Hepatic stellate cell (primary cell): ENCODE measurements at regions not wholly inside any gene's neighbourhood (a gene's known extent, or its start where the extent isn't known, plus 50 kb on each side); places are given as distances from the start of the nearest gene placed in this dataset.
"Not testable (repeated sequence)": the region's sequence is repeated elsewhere in the genome, so short reads cannot be mapped to it uniquely, and the experiment has no call there.

Source experiments
- DNase-seq: peaks from one replicate; pipeline ENCODE4 v3.0.0; 2011; ENCODE audit warnings: low spot score

DNA sequence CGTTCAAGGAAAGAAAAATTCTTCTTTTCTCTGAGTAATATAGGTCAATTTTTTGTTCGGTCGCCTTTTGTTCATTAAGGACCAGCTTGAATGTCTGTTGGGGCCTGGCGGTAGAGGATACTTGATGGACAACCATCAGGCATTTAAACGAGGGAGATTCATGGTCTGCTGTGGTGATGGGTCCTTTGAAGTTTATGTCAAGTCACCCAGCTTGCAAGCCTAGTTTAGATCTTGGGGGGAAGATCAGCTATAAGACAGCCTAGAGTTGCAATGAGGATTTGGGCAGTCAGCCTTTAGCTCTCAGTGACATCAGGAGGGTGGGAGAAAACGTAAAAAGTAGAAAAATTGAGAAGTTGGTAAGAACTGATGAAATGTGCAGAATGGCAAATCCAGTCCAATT, 80.2 kb upstream of the SPRY4 start:
- no peak for DNase-seq

DNA sequence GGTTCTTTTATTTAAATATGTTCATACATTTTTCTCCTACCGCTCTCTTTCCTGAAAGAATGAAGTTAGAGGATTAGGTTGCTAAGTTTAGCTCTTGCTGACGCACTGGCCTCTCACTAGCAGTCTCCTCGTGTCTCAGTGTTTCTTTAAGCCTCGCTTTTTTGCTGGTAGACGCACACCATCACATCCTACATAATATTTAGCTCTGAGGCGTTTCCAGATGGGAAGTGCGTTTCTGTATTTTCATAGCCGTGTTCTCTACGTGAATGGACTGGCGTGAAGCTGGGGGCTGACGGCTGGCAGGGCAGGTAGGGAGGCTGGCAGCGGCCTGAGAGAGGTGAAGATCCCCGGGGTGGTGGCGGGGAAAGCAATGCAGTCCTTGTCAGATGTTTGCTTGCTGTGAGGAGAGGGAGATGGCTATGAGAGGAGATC, 79.2 kb upstream of the SPRY4 start:
- peak; percentile 65 for DNase-seq

DNA sequence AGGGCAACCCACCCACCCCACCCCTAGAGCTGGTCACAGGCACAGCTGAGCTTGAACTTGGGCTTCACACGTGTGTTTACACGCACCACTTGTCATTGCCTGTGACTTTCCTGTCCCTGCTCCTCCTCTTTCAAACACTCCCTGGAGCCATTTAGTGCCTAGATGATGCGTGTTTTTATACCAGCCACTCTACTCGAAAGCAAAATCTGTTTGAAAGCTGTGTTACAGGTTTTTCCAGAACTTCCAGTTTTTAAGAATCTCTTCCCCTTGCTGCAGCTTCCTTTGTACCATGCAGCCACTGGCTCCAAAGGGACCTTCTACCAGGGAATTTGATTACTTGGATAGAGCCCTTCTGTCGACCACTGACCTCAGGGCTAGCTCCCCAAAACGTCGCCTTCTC, 78.8 kb upstream of the SPRY4 start:
- DNase-seq, result no peak

DNA sequence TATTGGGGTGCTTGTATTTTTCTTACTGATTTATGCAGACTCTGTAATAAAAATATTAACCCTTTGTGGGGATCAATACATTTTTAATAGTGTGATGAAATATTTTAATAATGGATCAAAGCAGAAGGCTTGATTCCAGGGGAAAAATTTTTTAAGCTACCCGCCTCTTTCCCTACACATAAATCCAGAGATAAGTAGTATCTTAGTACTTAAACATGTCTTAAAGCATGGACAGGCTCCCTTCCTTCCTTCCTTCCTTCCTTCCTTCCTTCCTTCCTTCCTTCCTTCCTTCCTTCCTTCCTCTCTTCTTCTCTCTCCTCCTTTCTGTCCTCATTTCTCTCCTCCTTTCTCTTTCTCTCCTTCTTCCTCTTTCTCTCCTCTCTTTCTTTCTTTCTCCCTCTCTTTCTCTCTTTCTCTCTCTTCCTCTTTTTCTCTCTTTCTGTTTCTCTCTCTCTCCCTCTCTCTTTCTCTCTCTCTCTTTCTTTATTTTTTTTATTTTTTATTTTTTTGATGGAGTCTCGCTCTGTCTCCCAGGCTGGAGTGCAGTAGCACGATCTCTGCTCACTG, 78.0 kb upstream of the SPRY4 start:
- no peak for DNase-seq

DNA sequence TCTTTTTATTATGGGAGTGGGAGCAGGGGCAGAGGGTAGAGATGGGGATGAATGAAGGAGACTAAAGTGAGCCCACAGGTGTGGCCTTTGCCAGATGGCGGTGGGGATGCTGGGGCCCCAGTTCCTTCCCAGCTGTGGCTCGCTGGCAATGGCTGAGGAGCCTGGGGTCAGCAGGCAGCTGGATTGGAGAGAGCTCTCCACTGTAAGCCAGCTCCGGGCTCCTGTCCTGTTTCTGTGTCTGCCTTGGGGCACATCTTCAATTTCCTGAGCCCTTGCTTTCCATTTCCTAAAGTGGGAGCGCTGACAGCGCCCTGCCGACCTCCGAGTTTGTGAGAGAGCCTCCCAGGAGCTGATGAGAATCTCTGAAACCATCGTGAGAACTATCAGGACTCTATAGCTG, 75.6 kb upstream of the SPRY4 start:
- no peak for DNase-seq

DNA sequence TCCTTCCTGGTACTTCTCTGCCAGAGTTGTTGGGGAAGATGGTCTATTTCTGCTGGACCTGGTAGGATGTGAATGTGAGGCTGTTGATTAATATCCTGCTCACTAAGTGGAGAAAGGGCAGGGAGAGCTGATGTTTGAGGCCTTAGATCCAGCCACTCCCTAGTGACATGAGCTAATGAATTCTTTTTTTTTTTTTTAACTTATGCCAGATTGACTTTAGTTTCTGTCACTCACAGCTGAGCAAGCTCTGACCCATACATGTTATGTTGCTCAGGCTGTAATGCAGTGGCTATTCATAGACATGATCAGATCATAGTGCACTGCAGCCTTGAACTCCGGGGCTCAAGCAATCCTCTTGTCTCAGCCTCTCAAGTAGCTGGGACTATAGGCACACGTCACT, 75.1 kb upstream of the SPRY4 start:
- DNase-seq, result no peak

DNA sequence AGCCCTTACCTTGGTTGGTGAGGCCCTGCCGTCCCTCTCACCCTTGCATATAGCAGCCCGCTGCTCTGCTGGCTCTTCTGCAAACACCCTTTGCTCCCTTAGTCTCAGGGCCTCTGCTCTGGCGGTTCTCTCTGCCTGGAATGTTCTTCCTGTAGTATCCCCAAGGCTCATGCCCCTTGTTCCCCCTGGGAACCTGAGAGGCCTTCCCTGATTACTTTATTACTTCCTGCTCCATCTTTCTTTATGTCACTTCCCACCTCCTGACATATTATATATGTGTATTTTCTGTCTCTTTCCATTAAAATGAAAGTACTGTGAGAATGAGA, 73.9 kb upstream of the SPRY4 start:
- DNase-seq, result no peak

DNA sequence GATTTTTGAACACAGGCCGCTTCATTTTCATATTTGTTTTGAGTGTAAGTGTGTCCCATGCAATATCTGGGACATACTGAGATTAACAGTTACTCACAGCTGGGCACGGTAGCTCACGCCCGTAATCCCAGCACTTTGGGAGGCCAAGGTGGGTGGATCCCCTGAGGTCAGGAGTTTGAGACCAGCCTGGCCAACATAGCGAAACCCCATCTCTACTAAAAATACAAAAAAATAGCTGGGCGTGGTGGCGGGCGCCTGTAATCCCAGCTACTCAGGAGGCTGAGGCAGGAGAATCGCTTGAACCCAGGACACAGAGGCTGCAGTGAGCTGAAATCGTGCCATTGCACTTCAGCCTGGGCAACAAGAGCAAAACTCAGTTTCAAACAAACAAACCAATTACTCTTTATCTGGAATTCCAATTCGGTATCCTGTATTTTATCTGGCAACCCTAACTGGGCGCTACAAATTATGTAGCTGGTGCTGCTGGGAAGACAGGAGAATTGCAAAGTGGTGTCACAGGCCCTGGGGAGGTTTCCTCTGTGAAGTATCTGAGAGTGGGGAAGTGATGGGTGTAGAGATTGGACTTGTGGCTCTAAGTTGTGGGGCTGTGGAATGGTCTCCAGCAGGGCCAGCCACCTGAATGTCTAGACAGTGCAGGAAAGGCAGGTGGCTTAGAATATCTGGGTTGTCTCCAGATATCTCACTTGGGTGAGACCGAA, 73.3 kb upstream of the SPRY4 start:
- not testable (repeated sequence) for DNase-seq

DNA sequence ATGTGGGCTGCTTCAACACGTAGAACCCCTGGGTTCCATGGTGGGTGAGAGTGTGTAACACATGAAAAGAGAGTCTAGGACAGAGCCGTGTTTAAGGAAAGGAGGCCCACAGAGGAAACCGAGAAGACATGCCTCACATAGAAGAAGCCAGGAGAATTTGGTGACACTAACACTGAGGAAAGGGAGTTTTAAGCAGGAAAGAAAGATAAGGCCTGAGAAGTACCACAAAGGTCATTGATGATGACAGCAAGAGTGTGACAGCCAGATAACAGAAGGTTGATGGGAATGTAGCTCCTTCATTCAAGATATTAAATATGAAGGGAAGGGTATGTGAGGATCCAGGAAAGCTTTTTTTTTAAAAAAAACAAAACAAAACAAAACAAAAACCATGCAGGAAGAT, 72.4 kb upstream of the SPRY4 start:
- DNase-seq, result no peak

DNA sequence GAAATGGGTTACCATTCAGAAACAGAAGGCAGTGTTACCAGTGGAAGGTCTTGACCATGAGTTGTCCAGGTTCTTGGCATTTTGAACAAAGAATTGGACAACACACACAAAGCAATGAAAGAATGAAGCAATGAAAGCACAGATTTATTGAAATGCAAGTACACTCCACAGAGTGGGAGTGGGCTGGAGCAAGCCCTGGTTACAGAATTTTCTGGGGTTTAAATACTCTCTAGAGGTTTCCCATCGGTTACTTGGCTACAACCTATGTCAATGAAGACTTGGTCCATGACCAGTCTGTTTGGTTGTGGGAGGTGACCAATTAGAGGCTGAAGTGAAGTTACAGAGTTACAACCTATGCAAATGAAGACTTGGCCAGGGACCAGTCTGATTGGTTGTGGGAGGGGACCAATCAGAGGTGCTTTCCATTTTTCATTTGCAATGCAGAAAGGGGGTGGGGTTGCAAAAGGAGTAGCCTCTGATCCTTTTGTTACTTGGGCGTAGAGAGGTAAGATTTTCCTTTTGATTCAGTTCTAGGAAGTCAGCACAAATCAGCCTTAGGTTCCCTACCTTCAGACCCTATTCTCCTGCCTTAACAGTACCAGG, 71.7 kb upstream of the SPRY4 start:
- DNase-seq, result no peak

DNA sequence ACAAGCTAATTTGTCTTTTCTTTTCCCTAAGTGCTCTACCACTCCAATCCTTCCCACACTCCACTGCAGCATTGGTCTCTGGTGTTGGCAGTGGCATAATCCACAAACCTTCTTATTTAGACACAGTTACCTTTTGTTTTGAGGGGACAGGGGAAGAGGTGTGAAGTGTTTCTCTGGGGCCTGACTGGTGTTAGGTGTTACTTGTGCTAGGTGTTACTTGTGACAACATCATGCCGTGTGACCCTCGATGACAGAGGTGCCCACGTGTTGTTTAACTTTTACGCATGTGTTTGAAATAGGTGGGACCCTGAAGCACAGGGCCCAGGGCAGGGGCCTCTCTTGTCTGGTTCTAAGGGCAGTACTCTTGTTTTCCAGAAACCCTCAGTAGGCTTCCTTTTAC, 70.5 kb upstream of the SPRY4 start:
- no peak for DNase-seq

DNA sequence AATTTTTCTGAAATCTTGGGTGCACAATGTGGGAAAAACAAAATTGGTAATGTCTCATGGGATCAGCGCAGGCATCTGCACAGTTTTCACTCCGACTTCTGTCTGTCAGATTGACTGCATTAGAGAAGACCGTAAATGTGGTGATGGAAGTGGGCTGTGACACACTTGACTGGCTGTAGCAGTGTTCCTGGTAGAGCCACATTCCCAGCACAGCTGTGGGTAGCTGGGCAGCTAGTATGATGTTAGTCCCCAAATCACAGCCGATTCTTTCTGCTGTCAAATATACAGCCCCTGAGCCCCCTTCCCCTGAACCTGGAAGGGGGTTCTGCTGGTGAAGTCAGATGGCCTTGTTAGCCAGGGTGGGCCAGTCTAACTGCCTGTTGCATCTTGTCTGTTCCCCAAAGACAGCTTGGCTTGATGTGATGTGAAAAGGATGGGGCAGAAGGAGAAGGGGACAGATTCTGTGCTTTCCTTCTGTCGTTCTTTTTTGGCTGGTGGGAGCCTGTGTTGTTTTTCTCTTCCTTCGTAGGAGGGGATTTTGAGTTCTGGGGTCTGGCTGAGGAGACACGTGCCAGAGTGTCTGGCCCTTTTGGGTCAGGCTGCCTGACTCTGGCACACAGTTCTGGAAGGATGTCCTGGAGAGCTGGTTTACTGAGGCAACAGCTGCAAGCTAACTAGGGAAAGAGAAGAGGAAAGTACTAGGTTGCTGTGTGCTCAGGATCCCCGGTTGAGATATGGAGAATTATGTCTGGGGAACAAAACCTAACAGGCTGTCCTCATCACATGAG, 66.4 kb upstream of the SPRY4 start:
- no peak for DNase-seq

DNA sequence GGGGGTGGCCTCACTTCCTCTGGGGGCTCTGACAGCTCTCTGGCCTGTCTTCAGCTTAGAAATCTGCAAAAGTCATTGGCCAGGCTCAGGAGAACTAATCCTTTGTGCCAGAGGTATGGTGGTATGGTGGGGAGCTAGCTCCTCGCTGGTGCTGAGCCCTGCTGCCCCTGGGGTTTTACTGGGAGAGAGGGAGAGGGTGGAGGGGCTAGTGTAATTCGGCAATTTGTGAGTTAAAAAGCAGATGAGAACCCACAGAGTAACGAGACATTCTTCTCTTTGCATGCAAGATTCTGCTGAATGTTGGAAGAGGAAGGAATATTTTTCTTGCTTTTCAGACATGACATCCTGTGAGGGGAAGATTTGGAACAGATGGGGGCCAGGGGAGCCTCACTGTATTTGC, 65.5 kb upstream of the SPRY4 start:
- no peak for DNase-seq

DNA sequence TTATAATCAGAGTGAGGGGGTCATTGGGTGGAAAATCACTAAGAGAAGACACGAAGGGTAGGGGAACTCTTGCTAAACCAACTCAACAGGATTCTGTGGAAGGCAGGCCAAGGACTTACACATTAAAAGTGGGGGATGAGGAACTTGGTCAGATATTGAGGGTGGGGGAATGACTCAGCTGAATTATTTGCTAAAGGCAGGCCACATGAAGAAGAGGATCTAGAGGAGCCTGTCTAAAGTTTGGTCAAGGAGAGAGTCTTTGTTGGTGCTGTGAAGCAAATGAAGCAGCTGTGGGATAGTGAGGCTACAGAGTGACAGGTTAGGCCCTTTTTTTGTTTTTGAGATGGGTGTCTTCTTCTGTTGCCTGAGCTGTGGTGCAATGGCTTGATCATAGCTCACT, 63.9 kb upstream of the SPRY4 start:
- DNase-seq, result no peak

DNA sequence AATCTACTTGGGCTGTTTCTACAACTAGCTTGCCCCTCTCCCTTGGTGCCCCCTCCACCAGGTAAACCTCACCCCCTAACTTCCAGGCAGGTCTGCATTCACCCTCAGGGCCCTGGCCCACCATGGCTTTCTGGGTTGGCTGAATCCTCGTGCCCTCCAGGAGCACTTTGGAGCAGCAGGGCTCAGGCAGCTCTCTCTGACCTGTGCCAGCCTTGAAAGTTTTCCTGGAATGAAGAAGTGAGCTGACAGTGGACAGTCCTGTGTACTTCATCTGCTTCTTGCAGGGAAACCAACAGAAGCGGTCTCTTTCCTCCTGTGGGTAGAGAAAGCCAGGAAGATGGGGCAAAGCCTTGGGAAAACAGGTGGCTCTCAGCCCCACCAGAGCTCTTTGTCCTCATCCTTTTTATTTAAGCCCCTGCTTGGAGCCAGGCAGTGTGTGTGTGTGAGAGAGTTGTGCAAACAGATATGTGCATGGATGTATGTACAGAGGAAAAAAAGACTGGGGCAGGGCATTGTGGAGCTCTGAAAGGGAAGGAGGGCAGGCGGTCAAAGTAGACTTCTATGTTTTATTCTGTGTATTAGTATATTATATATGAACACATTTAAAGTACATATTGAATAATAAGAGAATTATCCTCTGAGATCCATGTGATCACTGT, 62.3 kb upstream of the SPRY4 start:
- no peak for DNase-seq

DNA sequence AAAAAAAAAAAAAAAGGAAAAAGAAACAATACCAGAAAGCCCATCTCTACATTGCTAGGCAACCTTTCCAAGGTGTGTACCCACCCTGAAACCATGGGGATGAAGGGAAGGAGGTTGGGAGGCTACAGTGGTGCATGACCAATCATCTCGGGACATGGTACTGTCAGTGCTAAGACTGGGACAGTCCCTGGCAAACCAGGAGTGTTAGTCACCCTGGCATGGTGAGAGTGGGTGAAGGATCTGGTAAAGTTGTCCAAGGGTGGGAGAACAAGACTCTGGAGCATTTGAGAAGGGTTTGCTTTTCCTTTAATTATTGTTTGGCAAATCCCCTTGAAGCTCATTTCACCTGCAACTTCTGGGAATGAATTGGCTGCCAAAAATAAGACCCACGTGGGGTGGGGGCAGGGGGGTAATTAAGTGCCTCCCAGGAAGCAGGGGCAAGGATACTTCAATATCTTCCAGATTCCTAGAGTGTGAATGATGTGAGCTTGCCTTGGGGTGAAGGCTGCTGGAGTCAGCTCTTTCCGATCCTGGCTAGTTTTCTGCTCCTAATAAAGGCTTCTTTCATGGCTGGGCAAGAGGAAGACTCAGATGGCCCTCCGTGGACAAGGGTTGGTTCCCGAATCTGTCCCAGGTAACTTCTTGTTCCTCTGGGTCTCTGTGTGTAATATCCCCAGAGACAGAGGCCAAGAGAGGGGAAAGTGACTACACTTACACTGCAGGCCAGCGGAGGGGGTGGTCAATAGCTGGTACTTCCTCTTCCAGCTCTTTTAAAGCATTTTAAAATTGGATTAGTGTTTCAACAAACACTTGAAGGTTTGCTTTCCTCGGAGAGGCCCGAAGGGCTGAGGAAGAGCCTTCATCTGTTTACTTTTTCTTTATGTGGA, 61.6 kb upstream of the SPRY4 start:
- DNase-seq, result no peak

DNA sequence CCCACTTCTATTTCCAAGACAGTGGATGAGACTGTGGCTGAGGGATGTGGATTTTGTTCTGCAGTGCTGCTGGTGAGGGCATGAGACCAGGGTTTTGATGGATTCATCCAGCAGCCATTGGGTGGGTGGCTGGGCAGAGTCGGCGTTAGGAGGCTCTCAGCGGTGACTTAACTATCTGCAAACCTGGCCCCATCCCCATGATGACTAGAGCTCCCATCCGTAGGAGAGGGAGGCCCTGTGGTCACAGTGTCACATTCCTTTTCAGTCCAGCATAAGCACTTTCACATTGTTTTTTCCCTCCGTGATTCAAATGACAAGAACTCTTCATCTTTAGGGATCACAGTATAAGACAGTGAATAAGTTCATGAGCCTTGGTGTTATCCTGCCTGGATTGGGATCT, 60.4 kb upstream of the SPRY4 start:
- peak; percentile 62 for DNase-seq

DNA sequence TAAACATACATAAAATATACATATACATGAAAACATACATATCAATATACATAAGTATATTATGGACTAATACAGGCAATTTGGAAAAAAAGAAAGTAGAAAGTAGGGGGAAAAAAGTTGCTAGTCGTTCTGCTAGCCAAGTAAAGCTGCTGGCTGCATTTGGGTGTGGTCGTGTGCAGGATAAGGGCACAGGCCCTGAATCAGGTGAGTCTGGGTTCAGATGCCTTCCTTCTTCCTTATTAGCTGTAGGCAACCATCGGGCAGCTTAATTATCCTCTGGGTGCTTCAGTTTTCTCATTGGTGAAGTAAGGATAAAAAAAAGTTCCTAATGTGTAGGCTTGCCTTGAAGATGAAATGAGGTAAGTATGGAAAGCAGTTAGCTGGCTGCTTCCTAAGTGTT, 59.2 kb upstream of the SPRY4 start:
- DNase-seq, result no peak

DNA sequence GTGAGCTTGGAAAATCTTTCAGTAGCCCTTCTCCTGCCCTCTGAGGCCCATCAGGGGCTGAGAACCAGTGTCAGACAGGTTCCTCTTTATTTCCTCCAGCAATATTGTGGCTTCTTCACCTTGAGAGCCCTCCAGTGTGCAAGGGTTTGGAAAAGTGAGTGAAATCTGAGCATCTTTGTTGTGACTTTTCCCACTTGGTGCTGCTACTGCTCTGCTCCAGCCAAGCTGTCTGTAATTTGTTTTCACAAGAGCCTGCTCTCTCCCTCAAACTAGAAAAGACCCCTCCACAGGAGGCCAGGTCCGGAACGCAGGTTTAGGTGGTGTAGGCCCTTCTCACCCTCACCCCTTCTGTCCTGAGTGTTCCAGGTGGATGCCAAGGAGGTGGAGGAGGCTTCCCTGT, 57.4 kb upstream of the SPRY4 start:
- no peak for DNase-seq

DNA sequence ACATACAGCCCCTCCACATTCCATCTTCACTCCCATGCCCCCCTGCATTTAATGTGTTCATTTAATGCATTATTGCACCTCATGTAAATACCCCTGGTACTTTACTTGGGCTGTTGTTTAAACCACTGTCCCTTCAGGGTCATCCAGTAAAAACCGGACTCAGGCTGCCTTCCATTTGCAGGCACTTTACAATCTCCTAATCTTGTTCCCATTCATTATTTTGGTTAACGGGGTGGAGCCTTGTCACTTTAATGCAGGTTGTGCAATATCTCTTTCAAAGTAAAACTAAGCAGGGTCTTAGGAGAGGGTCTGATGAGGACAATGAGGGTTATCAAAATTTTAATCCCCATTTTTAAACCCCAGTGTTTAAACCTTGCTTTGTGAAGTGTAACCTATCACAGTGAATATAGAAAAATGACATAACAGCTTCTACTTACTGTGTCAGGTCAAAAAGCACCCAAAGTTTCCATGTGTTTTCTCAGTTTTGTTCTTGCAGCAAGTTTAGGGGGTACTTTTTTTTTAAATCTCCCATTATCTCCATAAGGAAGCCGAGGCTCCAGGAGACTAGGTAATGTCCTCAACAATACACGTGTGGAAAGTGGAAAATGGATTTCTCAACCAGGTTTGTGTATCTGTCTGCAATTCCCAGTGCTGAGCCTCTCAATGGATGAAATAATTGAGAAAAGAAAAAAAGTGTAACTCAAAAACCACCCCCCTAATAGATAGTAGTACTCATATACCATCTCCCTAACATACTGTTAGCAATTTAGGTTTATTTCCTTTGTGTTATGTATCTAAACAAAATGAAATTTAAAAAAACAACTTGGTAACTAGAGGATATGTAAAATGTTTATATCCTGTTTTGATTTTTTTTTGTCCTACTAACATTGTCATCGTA, 54.2 kb upstream of the SPRY4 start:
- no peak for DNase-seq
